Right renal pelvis (tissue), 4 donors: ENCODE measurements at regions not wholly inside any gene's neighbourhood (a gene's known extent, or its start where the extent isn't known, plus 50 kb on each side); places are given as distances from the start of the nearest gene placed in this dataset.

Experiments
- DNase-seq, 4 donors: peaks; one replicate each; pipeline ENCODE4 v3.0.0-alpha.2; 2013; ENCODE audit warnings: low read depth in 4 of 4, low spot score in 3 of 4, missing footprints in 1 of 4

- no peak for DNase-seq
Observed at GRCh38 chr10:118108194-118109026, 61.7 kb upstream of the RAB11FIP2 start.

- DNase-seq = no peak
Observed at GRCh38 chr10:118107541-118107940, 60.8 kb upstream of the RAB11FIP2 start.

- no peak for DNase-seq
Observed at GRCh38 chr10:118107040-118107439, 60.3 kb upstream of the RAB11FIP2 start.

- DNase-seq = peak in 1 of 4 donors; percentile 35
Observed at GRCh38 chr10:118106426-118106825, 59.7 kb upstream of the RAB11FIP2 start.

- no peak for DNase-seq
Observed at GRCh38 chr10:118102121-118102520, 55.4 kb upstream of the RAB11FIP2 start.

- DNase-seq = no peak
Observed at GRCh38 chr10:118101501-118101900, 54.8 kb upstream of the RAB11FIP2 start.
